ENCODE measurements at regions not wholly inside any gene's neighbourhood (a gene's known extent, or its start where the extent isn't known, plus 50 kb on each side); places are given as distances from the start of the nearest gene placed in this dataset.

DNA sequence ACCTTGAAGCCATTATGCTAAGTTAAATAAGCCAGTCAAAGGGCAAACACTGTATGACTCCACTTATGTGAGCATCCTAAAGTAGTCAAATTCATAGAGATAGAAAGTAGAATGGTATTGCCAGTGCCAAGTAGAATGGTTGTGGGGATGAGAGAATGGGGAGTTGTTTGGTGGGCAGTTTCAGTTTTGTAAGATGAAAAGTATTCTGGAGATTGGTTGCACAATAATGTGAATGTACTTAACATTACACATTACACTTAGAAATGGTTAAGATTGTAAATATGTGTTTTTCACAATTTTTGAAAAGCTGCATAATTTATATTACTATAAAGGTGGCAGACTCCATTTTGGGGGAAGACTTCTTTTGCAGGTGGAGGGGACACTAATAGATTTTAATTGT lies 51.3 kb upstream of the CARMIL1 start:
- TF ChIP-seq POLR2A (IDR thresholded peaks at IDR 0.05) = no peak
- TF ChIP-seq, protein P1, sequence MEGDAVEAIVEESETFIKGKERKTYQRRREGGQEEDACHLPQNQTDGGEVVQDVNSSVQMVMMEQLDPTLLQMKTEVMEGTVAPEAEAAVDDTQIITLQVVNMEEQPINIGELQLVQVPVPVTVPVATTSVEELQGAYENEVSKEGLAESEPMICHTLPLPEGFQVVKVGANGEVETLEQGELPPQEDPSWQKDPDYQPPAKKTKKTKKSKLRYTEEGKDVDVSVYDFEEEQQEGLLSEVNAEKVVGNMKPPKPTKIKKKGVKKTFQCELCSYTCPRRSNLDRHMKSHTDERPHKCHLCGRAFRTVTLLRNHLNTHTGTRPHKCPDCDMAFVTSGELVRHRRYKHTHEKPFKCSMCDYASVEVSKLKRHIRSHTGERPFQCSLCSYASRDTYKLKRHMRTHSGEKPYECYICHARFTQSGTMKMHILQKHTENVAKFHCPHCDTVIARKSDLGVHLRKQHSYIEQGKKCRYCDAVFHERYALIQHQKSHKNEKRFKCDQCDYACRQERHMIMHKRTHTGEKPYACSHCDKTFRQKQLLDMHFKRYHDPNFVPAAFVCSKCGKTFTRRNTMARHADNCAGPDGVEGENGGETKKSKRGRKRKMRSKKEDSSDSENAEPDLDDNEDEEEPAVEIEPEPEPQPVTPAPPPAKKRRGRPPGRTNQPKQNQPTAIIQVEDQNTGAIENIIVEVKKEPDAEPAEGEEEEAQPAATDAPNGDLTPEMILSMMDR (IDR thresholded peaks at IDR 0.05) = no peak

Measured in lower leg skin (tissue), 3 donors.